A549 (cell line): ENCODE measurements at regions not wholly inside any gene's neighbourhood (a gene's known extent, or its start where the extent isn't known, plus 50 kb on each side); places are given as distances from the start of the nearest gene placed in this dataset.

Source experiments
- ATAC-seq, 2 experiments: fragments of 200-7000 bp in 1 of 2; fragments of >200 bp in 1 of 2; cut with Nextera tagmentation in 1 of 2; cut with Tn5 transposase in 1 of 2; 3 replicates each; pipeline versions ENCODE4 v1.8.0 to v1.9.1; 2018 to 2020; ENCODE audit warnings: mild to moderate bottlenecking in 1 of 2, moderate library complexity in 1 of 2
- CTCF ChIA-PET: fragments of 300-600 bp; sonication (Branson Sonifier 250); formaldehyde crosslinking; extraction: SDS; loops from one replicate; lab custom pipeline; 2021; ENCODE audit warnings: antibody characterized with exemption, inconsistent platforms; lab: Yijun Ruan, JAX
- POLR2A ChIA-PET: fragments of 350-600 bp; formaldehyde crosslinking; extraction: SDS; loops from one replicate; lab custom pipeline; 2021; ENCODE audit warnings: antibody characterized with exemption, inconsistent platforms; lab: Yijun Ruan, JAX
- DNase-seq, 2 experiments: peaks; one replicate each; pipeline versions ENCODE4 v3.0.0 to v3.0.0-alpha.2; 2011 to 2016; ENCODE audit warnings: low read depth in 1 of 2, low spot score in 1 of 2
- FAIRE-seq: peaks from 2 replicates; lab custom pipeline; 2011; peaks lifted over from hg19 to GRCh38; lab: Jason Lieb, UNC
- H3K27ac ChIP-seq, 2 experiments: fragments of >200 bp; sonication (Bioruptor Twin); formaldehyde crosslinking; 3 replicates each; pipeline ENCODE4 v1.5.1; 2016 to 2017
- H3K4me1 ChIP-seq: fragments of >200 bp; sonication (Bioruptor Twin); formaldehyde crosslinking; 3 replicates; pipeline ENCODE4 v1.6.1; 2016
- H3K4me2 ChIP-seq: fragments of >200 bp; sonication (Bioruptor Twin); formaldehyde crosslinking; 3 replicates; pipeline ENCODE4 v1.6.1; 2016
- H3K4me3 ChIP-seq: fragments of >200 bp; sonication (Bioruptor Twin); formaldehyde crosslinking; 3 replicates; pipeline ENCODE4 v1.5.1; 2016
- H3K9me3 ChIP-seq: fragments of >200 bp; sonication (Bioruptor Twin); formaldehyde crosslinking; 3 replicates; pipeline ENCODE4 v1.6.1; 2016
- BHLHE40 ChIP-seq: IDR thresholded peaks from 2 replicates; pipeline ENCODE4 v1.6.1; 2012; ENCODE audit warnings: low read depth, low read length, inconsistent platforms
- CBX8 ChIP-seq: fragments of 200-600 bp; sonication (generic); IDR thresholded peaks from 2 replicates; pipeline ENCODE4 v1.6.1; 2016
- E2F6 ChIP-seq: IDR thresholded peaks from 2 replicates; pipeline ENCODE4 v1.6.1; 2012; ENCODE audit warnings: low read depth, borderline replicate concordance
- EHF ChIP-seq: fragments of 250-450 bp; sonication (Bioruptor Pico); IDR thresholded peaks from 2 replicates; pipeline ENCODE4 v1.5.0; 2020; ENCODE audit warnings: mild to moderate bottlenecking
- EP300 ChIP-seq, 2 experiments: fragments of >200 bp; sonication (Bioruptor Twin); formaldehyde crosslinking; IDR thresholded peaks; 2 replicates in 1 of 2; 3 replicates in 1 of 2; pipeline ENCODE4 v1.6.1; 2016 to 2017
- ESRRA ChIP-seq: fragments of 150-350 bp; IDR thresholded peaks from 2 replicates; pipeline ENCODE4 v1.6.1; 2014; ENCODE audit warnings: mild to moderate bottlenecking, low read length, borderline replicate concordance
- FOSL2 ChIP-seq, 2 experiments: fragments of 450-650 bp in 1 of 2; fragments of >200 bp in 1 of 2; sonication (Bioruptor Twin) in 1 of 2; formaldehyde crosslinking; IDR thresholded peaks; 2 replicates each; pipeline versions ENCODE4 v1.5.0 to v1.6.1; 2016 to 2020; ENCODE audit warnings: mild to moderate bottlenecking in 1 of 2, moderate library complexity in 1 of 2
- HES2 ChIP-seq: fragments of >200 bp; sonication (Bioruptor Twin); formaldehyde crosslinking; IDR thresholded peaks from 2 replicates; pipeline ENCODE4 v1.6.1; 2016
- HEYL ChIP-seq: fragments of 250-450 bp; sonication (Bioruptor Pico); IDR thresholded peaks from 2 replicates; pipeline ENCODE4 v1.8.0; 2021; ENCODE audit warnings: mild to moderate bottlenecking, moderate library complexity
- HMGXB4 ChIP-seq: fragments of 250-450 bp; sonication (Bioruptor Pico); IDR thresholded peaks from 2 replicates; pipeline ENCODE4 v1.5.0; 2021; ENCODE audit warnings: mild to moderate bottlenecking, moderate library complexity, borderline replicate concordance
- HOXB5 ChIP-seq: fragments of 250-450 bp; sonication (Bioruptor Pico); IDR thresholded peaks from 2 replicates; pipeline ENCODE4 v1.5.0; 2020; ENCODE audit warnings: mild to moderate bottlenecking, moderate library complexity
- KDM1A ChIP-seq: fragments of 200-600 bp; sonication (generic); IDR thresholded peaks from 2 replicates; pipeline ENCODE4 v1.6.1; 2016; ENCODE audit warnings: low read depth, mild to moderate bottlenecking
- KDM5A ChIP-seq: fragments of 200-600 bp; sonication (generic); IDR thresholded peaks from 2 replicates; pipeline ENCODE4 v1.6.1; 2016; ENCODE audit warnings: antibody characterized with exemption, mild to moderate bottlenecking
- MAFK ChIP-seq: fragments of 450-650 bp; IDR thresholded peaks from 2 replicates; pipeline ENCODE4 v1.6.1; 2014; ENCODE audit not compliant: partially characterized antibody
- MAX ChIP-seq: IDR thresholded peaks from 2 replicates; pipeline ENCODE4 v1.6.1; 2012
- NFE2L2 ChIP-seq: fragments of 150-350 bp; conservative IDR thresholded peaks from 2 replicates; pipeline ENCODE4 v1.6.1; 2014; ENCODE audit warnings: low read length
- NR3C1 ChIP-seq: fragments of >200 bp; sonication (Bioruptor Twin); formaldehyde crosslinking; IDR thresholded peaks from 3 replicates; pipeline ENCODE4 v1.6.1; 2017
- PBX3 ChIP-seq: IDR thresholded peaks from 2 replicates; pipeline ENCODE4 v1.6.1; 2012
- PHF8 ChIP-seq: fragments of 200-600 bp; sonication (generic); IDR thresholded peaks from 2 replicates; pipeline ENCODE4 v1.6.1; 2016; ENCODE audit warnings: low read depth, mild to moderate bottlenecking, antibody characterized with exemption, moderate library complexity, borderline replicate concordance
- POLR2AphosphoS2 ChIP-seq: conservative IDR thresholded peaks from 2 replicates; pipeline ENCODE4 v1.6.1; 2012; ENCODE audit warnings: low read length, improper control_type of control experiment, inconsistent platforms
- RARB ChIP-seq: fragments of 250-450 bp; sonication (Bioruptor Pico); IDR thresholded peaks from 2 replicates; pipeline ENCODE4 v1.8.0; 2021; ENCODE audit warnings: mild to moderate bottlenecking, moderate library complexity
- RCOR1 ChIP-seq: fragments of 150-350 bp; IDR thresholded peaks from 2 replicates; pipeline ENCODE4 v1.6.1; 2014; ENCODE audit warnings: antibody characterized with exemption, low read length, low read depth
- REST ChIP-seq: fragments of 200-600 bp; sonication (generic); IDR thresholded peaks from 2 replicates; pipeline ENCODE4 v1.6.1; 2016; ENCODE audit warnings: antibody characterized with exemption, mild to moderate bottlenecking, moderate library complexity
- SREBF2 ChIP-seq: fragments of 450-650 bp; IDR thresholded peaks from 2 replicates; pipeline ENCODE4 v1.6.1; 2014; ENCODE audit warnings: mild to moderate bottlenecking, moderate library complexity
- TP53 ChIP-seq: fragments of 250-450 bp; sonication (Bioruptor Pico); IDR thresholded peaks from 2 replicates; pipeline ENCODE4 v1.5.0; 2021; ENCODE audit warnings: mild to moderate bottlenecking, moderate library complexity
- USF2 ChIP-seq: fragments of 450-650 bp; IDR thresholded peaks from 2 replicates; pipeline ENCODE4 v1.6.1; 2014; ENCODE audit warnings: antibody characterized with exemption
- ZC3H11A ChIP-seq: fragments of 450-650 bp; IDR thresholded peaks from 2 replicates; pipeline ENCODE4 v1.6.1; 2014; ENCODE audit warnings: antibody characterized with exemption, mild to moderate bottlenecking
- ZSCAN20 ChIP-seq: fragments of 250-450 bp; sonication (Bioruptor Pico); IDR thresholded peaks from 2 replicates; pipeline ENCODE4 v1.8.0; 2022; ENCODE audit warnings: mild to moderate bottlenecking, moderate library complexity
- WGBS: methylation state at CpG from one replicate; pipeline ENCODE4 v1.1.6; 2017; ENCODE audit errors: missing lambda C conversion rate; 5-methylcytosine and 5-hydroxymethylcytosine counted together

- FAIRE-seq (no peak), DNase-seq (no peak), ATAC-seq (no peak)
- no peak overlapping the region for H3K4me3 ChIP-seq
- WGBS: 3% methylated on average over 9 of the region's 9 CpGs
- H3K27ac ChIP-seq: no peak overlapping the region
- H3K9me3 ChIP-seq: no peaks in the 10 kb centered on the region
- TF ChIP-seq CBX8 (no peak), PBX3 (no peak), KDM1A (no peak), SREBF2 (no peak), HOXB5 (CRISPR knock-in tag) (no peak), HEYL (no peak), TP53 (CRISPR knock-in tag) (no peak), ZSCAN20 (CRISPR knock-in tag) (no peak), REST (no peak), PHF8 (no peak), NFE2L2 (no peak), ESRRA (no peak), ZC3H11A (no peak), MAX (no peak), E2F6 (no peak), EHF (CRISPR knock-in tag) (no peak), EP300 (IDR thresholded peaks at IDR 0.05) (no peak), RCOR1 (no peak), BHLHE40 (no peak), KDM5A (no peak)
- ChIA-PET CTCF (interaction anchor here (0.5 kb wide), 1 partner anchor 200 kb away, joined by 3 read pairs; no protein-coding TSS in a partner anchor), POLR2A (no interaction called here)
- no peaks in the 10 kb centered on the region for H3K4me1 ChIP-seq
- no peak overlapping the region for H3K4me2 ChIP-seq
These were observed 107.4 kb upstream of the ANKFN1 start for GRCh38 chr17:56045872-56046271.

GRCh38 chr17:56047331-56047730, 105.9 kb upstream of the ANKFN1 start:
- H3K9me3 ChIP-seq: no peaks in the 10 kb centered on the region
- no peak for TF ChIP-seq HMGXB4 (CRISPR knock-in tag)
- TF ChIP-seq HES2: no peak
- TF ChIP-seq MAFK: no peak
- no peak for TF ChIP-seq USF2
- no peak for TF ChIP-seq FOSL2 (IDR thresholded peaks at IDR 0.05)
- TF ChIP-seq FOSL2 (CRISPR knock-in tag; IDR thresholded peaks at IDR 0.05): no peak
- TF ChIP-seq NR3C1: no peak
- TF ChIP-seq RARB (CRISPR knock-in tag): no peak
- no peak for TF ChIP-seq POLR2AphosphoS2
- TF ChIP-seq, all 56 proteins: peak for 0
- CTCF ChIA-PET: no interaction called here

More at GRCh38 chr17:56047331-56047730, 105.9 kb upstream of the ANKFN1 start:
- FAIRE-seq (no peak), DNase-seq (no peak), ATAC-seq (no peak)
- Histone ChIP-seq H3K4me3 (no peak overlapping the region), H3K4me2 (no peak overlapping the region), H3K4me1 (no peaks in the 10 kb centered on the region), H3K27ac (no peak overlapping the region)
- 3% methylated on average over 5 of the region's 5 CpGs for WGBS
- POLR2A ChIA-PET: no interaction called here
